Calu3 (cell line): ENCODE measurements at regions not wholly inside any gene's neighbourhood (a gene's known extent, or its start where the extent isn't known, plus 50 kb on each side); places are given as distances from the start of the nearest gene placed in this dataset.

Source experiments
- BruUV-seq: library from RNA; stranded (reverse); fragments of 400-500 nt; replicated peaks from 2 replicates; lab custom pipeline; 2021; lab: Mats Ljungman, UMichigan
- CTCF ChIA-PET: fragments of 300-600 bp; sonication (Branson Sonifier 250); formaldehyde crosslinking; loops from one replicate; lab custom pipeline; 2022; ENCODE audit warnings: antibody characterized with exemption; lab: Charles Lee
- DNase-seq: peaks from one replicate; pipeline ENCODE4 v3.0.0; 2022
- H3K27ac Mint-ChIP-seq: one replicate; pipeline ENCODE4 v1.8.0; 2022; ENCODE audit warnings: mixed read lengths; ENCODE audit not compliant: unreplicated experiment
- H3K27me3 Mint-ChIP-seq: one replicate; pipeline ENCODE4 v1.8.0; 2022; ENCODE audit warnings: mixed read lengths; ENCODE audit not compliant: unreplicated experiment
- H3K36me3 Mint-ChIP-seq: one replicate; pipeline ENCODE4 v1.8.0; 2022; ENCODE audit warnings: mild to moderate bottlenecking, moderate library complexity, mixed read lengths; ENCODE audit not compliant: insufficient read depth, unreplicated experiment
- H3K4me1 Mint-ChIP-seq: one replicate; pipeline ENCODE4 v1.8.0; 2022; ENCODE audit warnings: mild to moderate bottlenecking, low read depth, mixed read lengths; ENCODE audit not compliant: unreplicated experiment
- H3K4me3 Mint-ChIP-seq: one replicate; pipeline ENCODE4 v1.8.0; 2022; ENCODE audit warnings: mild to moderate bottlenecking, low read depth, moderate library complexity, mixed read lengths; ENCODE audit not compliant: unreplicated experiment
- H3K9me3 Mint-ChIP-seq: one replicate; pipeline ENCODE4 v1.8.0; 2022; ENCODE audit warnings: low read depth, mixed read lengths; ENCODE audit not compliant: unreplicated experiment
- CTCF ChIP-seq: fragments of 200-600 bp; IDR thresholded peaks from one replicate; pipeline ENCODE4 v1.8.0; 2022; ENCODE audit warnings: antibody characterized with exemption; ENCODE audit not compliant: unreplicated experiment
- intact Hi-C: fragments of 100-400 bp; cut with micrococcal nuclease; formaldehyde crosslinking; loops from one replicate; pipeline ENCODE4 v1.10.0; 2022; ENCODE audit not compliant: unreplicated experiment

DNA sequence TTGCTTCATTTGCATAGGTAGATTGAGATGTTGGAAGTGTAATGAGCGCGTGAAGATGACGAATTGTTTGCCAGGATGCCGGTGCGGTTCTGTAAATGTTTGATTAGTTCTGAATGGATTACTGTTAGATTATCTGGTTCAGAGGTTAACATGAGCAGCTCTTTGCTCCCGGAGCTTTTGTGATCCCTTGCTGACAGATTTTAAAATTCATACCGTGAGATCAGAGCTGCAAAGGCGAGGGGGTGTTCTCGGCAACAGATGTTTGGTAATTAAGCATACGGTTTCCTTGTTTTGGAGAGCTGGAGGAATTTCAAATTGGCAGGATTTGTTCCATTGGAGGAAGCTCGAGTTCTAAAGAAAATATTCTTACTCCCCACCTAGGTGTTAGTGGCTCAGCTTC lies 237.8 kb upstream of the GPR26 start:
- intact Hi-C loops, result no loop called here
- Mint-ChIP-seq H3K36me3 (no peaks in the 10 kb centered on the region), H3K9me3 (no peaks in the 10 kb centered on the region), H3K27me3 (peaks cover 36% of the 10 kb centered on the region), H3K27ac (no peak overlapping the region), H3K4me3 (peak overlapping the region; percentile 30), H3K4me1 (no peaks in the 10 kb centered on the region)
- CTCF ChIA-PET, result no interaction called here
- TF ChIP-seq CTCF, result no peak
- DNase-seq, result peak; percentile 4
- BruUV-seq, result no TSS peak

GRCh38 chr10:123429706-123430221 lies 236.4 kb upstream of the GPR26 start:
- CTCF ChIA-PET, result interaction anchor here (0.6 kb wide), 1 partner anchor 27 kb away, joined by 5 read pairs; no protein-coding TSS in a partner anchor
- DNase-seq, result no peak
- Mint-ChIP-seq H3K27ac (no peak overlapping the region), H3K9me3 (no peaks in the 10 kb centered on the region), H3K4me1 (no peaks in the 10 kb centered on the region), H3K27me3 (peaks cover 44% of the 10 kb centered on the region), H3K36me3 (no peaks in the 10 kb centered on the region), H3K4me3 (no peak overlapping the region)
- intact Hi-C loops, result no loop called here
- no peak for TF ChIP-seq CTCF
- BruUV-seq, result no TSS peak

GRCh38 chr10:123433539-123433938 lies 232.6 kb upstream of the GPR26 start:
- Mint-ChIP-seq H3K4me3 (no peak overlapping the region), H3K27ac (no peak overlapping the region), H3K27me3 (peaks cover 35% of the 10 kb centered on the region), H3K4me1 (no peaks in the 10 kb centered on the region), H3K9me3 (no peaks in the 10 kb centered on the region), H3K36me3 (no peaks in the 10 kb centered on the region)
- intact Hi-C loops, result no loop called here
- CTCF ChIA-PET, result no interaction called here
- no TSS peak for BruUV-seq
- TF ChIP-seq CTCF, result no peak
- DNase-seq, result no peak

DNA sequence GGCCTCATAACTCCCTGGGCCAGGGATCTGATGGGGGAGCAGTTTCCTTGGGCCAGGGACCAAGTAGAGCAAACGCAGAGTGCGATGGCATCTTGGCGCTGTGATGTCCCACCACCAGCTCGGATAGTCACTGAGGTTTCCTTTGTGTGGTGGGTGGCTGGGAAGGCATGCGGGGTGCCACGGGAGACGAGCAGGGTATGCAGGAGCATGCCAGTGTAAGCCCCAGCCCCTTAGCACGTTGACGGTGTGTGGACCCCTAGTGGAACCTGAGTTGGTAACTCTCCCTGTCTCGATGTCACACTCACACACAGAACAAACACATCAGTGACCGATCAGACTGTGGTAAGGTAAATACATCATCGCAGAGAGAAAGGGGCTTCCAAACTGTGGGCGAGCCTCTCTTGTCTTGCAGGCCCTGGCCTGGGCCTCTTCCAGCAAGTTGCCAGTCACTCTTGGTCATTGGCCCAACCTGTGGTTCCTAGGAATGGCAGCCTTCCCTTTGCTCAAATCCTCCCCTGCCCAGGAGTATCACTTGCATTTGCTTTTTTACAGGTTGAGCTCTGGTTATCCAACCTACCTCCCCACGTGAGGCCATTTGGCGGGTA lies 231.6 kb upstream of the GPR26 start:
- no peak overlapping the region for H3K4me3 Mint-ChIP-seq
- no TSS peak for BruUV-seq
- TF ChIP-seq CTCF, result no peak
- no peaks in the 10 kb centered on the region for H3K36me3 Mint-ChIP-seq
- intact Hi-C loops, result no loop called here
- DNase-seq, result no peak
- no peaks in the 10 kb centered on the region for H3K4me1 Mint-ChIP-seq
- H3K27ac Mint-ChIP-seq, result no peak overlapping the region
- CTCF ChIA-PET, result no interaction called here
- peaks cover 31% of the 10 kb centered on the region for H3K27me3 Mint-ChIP-seq
- no peaks in the 10 kb centered on the region for H3K9me3 Mint-ChIP-seq
